H9 (cell line): ENCODE measurements at regions not wholly inside any gene's neighbourhood (a gene's known extent, or its start where the extent isn't known, plus 50 kb on each side); places are given as distances from the start of the nearest gene placed in this dataset.

Experiments used
- DNase-seq: peaks from one replicate; pipeline ENCODE4 v3.0.0-alpha.2; 2017
- H2AFZ ChIP-seq: one replicate; pipeline ENCODE4 v1.6.1; 2013; ENCODE audit warnings: mild to moderate bottlenecking, low read length, control low read depth, moderate library complexity
- H2AK5ac ChIP-seq: 2 replicates; pipeline ENCODE4 v1.6.1; 2013; ENCODE audit warnings: low read length, control low read depth, mixed read lengths; ENCODE audit not compliant: insufficient read length
- H2BK120ac ChIP-seq: one replicate; pipeline ENCODE4 v1.6.1; 2013; ENCODE audit warnings: low read depth, mild to moderate bottlenecking, low read length, control low read depth, inconsistent platforms; ENCODE audit not compliant: poor library complexity, severe bottlenecking
- H2BK12ac ChIP-seq: 2 replicates; pipeline ENCODE4 v1.6.1; 2013; ENCODE audit warnings: low read length, control low read depth, mixed read lengths, low read depth; ENCODE audit not compliant: insufficient read length
- H2BK15ac ChIP-seq: 2 replicates; pipeline ENCODE4 v1.6.1; 2013; ENCODE audit warnings: low read depth, low read length, control low read depth
- H2BK20ac ChIP-seq: one replicate; pipeline ENCODE4 v1.6.1; 2013; ENCODE audit warnings: low read depth, mild to moderate bottlenecking, low read length, control low read depth, inconsistent platforms; ENCODE audit not compliant: poor library complexity, severe bottlenecking
- H2BK5ac ChIP-seq: 2 replicates; pipeline ENCODE4 v1.6.1; 2013; ENCODE audit warnings: low read length, control low read depth, mixed read lengths; ENCODE audit not compliant: insufficient read length
- H3K14ac ChIP-seq: 2 replicates; pipeline ENCODE4 v1.6.1; 2013; ENCODE audit warnings: low read length, control low read depth; ENCODE audit not compliant: insufficient read depth
- H3K18ac ChIP-seq: 2 replicates; pipeline ENCODE4 v1.6.1; 2013; ENCODE audit warnings: low read depth, mild to moderate bottlenecking, mixed read lengths, low read length, control low read depth; ENCODE audit not compliant: insufficient read length
- H3K23ac ChIP-seq: 2 replicates; pipeline ENCODE4 v1.6.1; 2013; ENCODE audit warnings: low read length, control low read depth, mixed read lengths, low read depth; ENCODE audit not compliant: insufficient read length
- H3K23me2 ChIP-seq: 2 replicates; pipeline ENCODE4 v1.6.1; 2013; ENCODE audit warnings: low read depth, mild to moderate bottlenecking, mixed read lengths, low read length, control low read depth; ENCODE audit not compliant: insufficient read length, poor library complexity, severe bottlenecking
- H3K27ac ChIP-seq: 2 replicates; pipeline ENCODE4 v1.5.1; 2013; ENCODE audit warnings: low read length, control low read depth, mixed read lengths, low read depth; ENCODE audit not compliant: insufficient read length
- H3K27me3 ChIP-seq: 2 replicates; pipeline ENCODE4 v1.6.1; 2013; ENCODE audit warnings: low read length, control low read depth, inconsistent platforms; ENCODE audit not compliant: insufficient read depth
- H3K4ac ChIP-seq: 2 replicates; pipeline ENCODE4 v1.6.1; 2013; ENCODE audit warnings: low read depth, mild to moderate bottlenecking, control low read depth, inconsistent platforms, low read length, moderate library complexity
- H3K4me1 ChIP-seq: 2 replicates; pipeline ENCODE4 v1.6.1; 2013; ENCODE audit warnings: low read length, control low read depth, inconsistent platforms; ENCODE audit not compliant: insufficient read depth
- H3K4me2 ChIP-seq: 2 replicates; pipeline ENCODE4 v1.6.1; 2013; ENCODE audit warnings: low read length, control low read depth, mixed read lengths; ENCODE audit not compliant: insufficient read length, insufficient read depth
- H3K56ac ChIP-seq: 2 replicates; pipeline ENCODE4 v1.6.1; 2013; ENCODE audit warnings: low read depth, mild to moderate bottlenecking, mixed read lengths, low read length, control low read depth; ENCODE audit not compliant: insufficient read length
- H3K79me1 ChIP-seq: 2 replicates; pipeline ENCODE4 v1.6.1; 2013; ENCODE audit warnings: low read depth, mild to moderate bottlenecking, moderate library complexity, low read length, control low read depth, inconsistent platforms; ENCODE audit not compliant: insufficient read depth, poor library complexity, severe bottlenecking
- H3K79me2 ChIP-seq: 2 replicates; pipeline ENCODE4 v1.6.1; 2013; ENCODE audit warnings: low read length, control low read depth, inconsistent platforms; ENCODE audit not compliant: insufficient read depth
- H3K9ac ChIP-seq: 2 replicates; pipeline ENCODE4 v1.6.1; 2013; ENCODE audit warnings: low read length, control low read depth, mixed read lengths; ENCODE audit not compliant: insufficient read length; ENCODE audit errors: extremely low read depth
- H3K9me3 ChIP-seq: one replicate; pipeline ENCODE4 v1.6.1; 2013; ENCODE audit warnings: low read depth, low read length, inconsistent platforms; ENCODE audit not compliant: control insufficient read depth
- H3T11ph ChIP-seq: one replicate; pipeline ENCODE4 v1.6.1; 2013; ENCODE audit warnings: mild to moderate bottlenecking, low read length, control low read depth, inconsistent platforms
- H4K20me1 ChIP-seq: one replicate; pipeline ENCODE4 v1.6.1; 2013; ENCODE audit not compliant: control insufficient read depth, insufficient read length, insufficient read depth
- H4K5ac ChIP-seq: 2 replicates; pipeline ENCODE4 v1.6.1; 2013; ENCODE audit warnings: low read depth, mild to moderate bottlenecking, mixed read lengths, low read length, control low read depth; ENCODE audit not compliant: insufficient read length
- H4K8ac ChIP-seq: replicated peaks from 2 replicates; pipeline ENCODE4 v1.6.1; 2013; ENCODE audit warnings: low read length, control low read depth, mixed read lengths, low read depth; ENCODE audit not compliant: insufficient read length
- H4K91ac ChIP-seq: 2 replicates; pipeline ENCODE4 v1.6.1; 2013; ENCODE audit warnings: low read depth, mild to moderate bottlenecking, moderate library complexity, mixed read lengths, low read length, control low read depth; ENCODE audit not compliant: insufficient read length
- H3K27ac Mint-ChIP-seq, 3 experiments: 2 replicates in 2 of 3; 3 replicates in 1 of 3; pipeline ENCODE4 v1.8.0; 2020 to 2021; ENCODE audit warnings: mixed read lengths in 3 of 3, mild to moderate bottlenecking in 1 of 3, moderate library complexity in 1 of 3
- H3K27me3 Mint-ChIP-seq: 2 replicates; pipeline ENCODE4 v1.8.0; 2021; ENCODE audit warnings: low read depth, mild to moderate bottlenecking, moderate library complexity, mixed read lengths
- H3K36me3 Mint-ChIP-seq, 3 experiments: 2 replicates in 2 of 3; 3 replicates in 1 of 3; pipeline ENCODE4 v1.8.0; 2020 to 2021; ENCODE audit warnings: low read depth in 3 of 3, mixed read lengths in 3 of 3; ENCODE audit not compliant: insufficient read depth in 1 of 3
- H3K4me1 Mint-ChIP-seq, 2 experiments: 2 replicates each; pipeline ENCODE4 v1.8.0; 2020; ENCODE audit warnings: mixed read lengths in 2 of 2
- H3K4me3 Mint-ChIP-seq, 2 experiments: 2 replicates in 1 of 2; 3 replicates in 1 of 2; pipeline ENCODE4 v1.8.0; 2020 to 2021; ENCODE audit warnings: mild to moderate bottlenecking in 2 of 2, mixed read lengths in 2 of 2, moderate library complexity in 1 of 2
- H3K9me3 Mint-ChIP-seq, 2 experiments: 2 replicates in 1 of 2; 3 replicates in 1 of 2; pipeline ENCODE4 v1.8.0; 2020; ENCODE audit warnings: mild to moderate bottlenecking in 2 of 2, mixed read lengths in 2 of 2, moderate library complexity in 1 of 2
- WGBS: extraction: QIAGEN DNeasy Blood & Tissue Kit; methylation state at CpG from one replicate; pipeline ENCODE4 v1.1.7; 2013; ENCODE audit warnings: missing lambda C conversion rate, low lambda C conversion rate, mixed read lengths; ENCODE audit not compliant: insufficient read length; ENCODE audit errors: extremely low coverage; 5-methylcytosine and 5-hydroxymethylcytosine counted together
- TF ChIP-seq, protein P1 (sequence below): fragments of 200-600 bp; sonication (generic); conservative IDR thresholded peaks from 3 replicates; pipeline ENCODE4 v1.8.0; 2021; ENCODE audit warnings: antibody characterized with exemption, mild to moderate bottlenecking

DNA sequence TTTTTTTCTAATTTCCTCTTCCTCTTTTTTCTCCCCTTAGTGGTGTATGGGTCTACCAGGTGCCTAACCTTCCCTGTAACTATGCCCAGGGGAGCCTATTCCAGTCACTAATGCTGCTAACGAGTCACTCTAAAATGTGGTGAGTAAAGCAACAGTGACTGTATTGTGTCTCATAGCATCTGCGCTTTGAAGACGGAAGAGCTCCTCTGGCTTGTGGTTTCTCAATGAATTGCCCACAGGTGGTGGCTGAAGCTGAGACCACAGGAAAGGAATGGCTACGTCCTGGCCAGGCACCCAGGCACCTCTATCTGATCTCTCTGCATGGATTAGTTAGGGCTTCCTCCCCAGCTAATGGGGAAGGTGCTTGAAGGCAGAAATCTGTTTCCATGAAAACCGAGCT is 763.5 kb upstream of the FRG1 start:
- peak overlapping the region in 2 of 3 experiments; percentile 82 to 92; a peak in 5 of 7 replicates for H3K27ac Mint-ChIP-seq
- Histone ChIP-seq H3K18ac (no peak overlapping the region), H3K23ac (no peak overlapping the region), H3K4me1 (peaks cover 19% of the 10 kb centered on the region; the same call in 1 of the 2 replicates), H3K27me3 (no peaks in the 10 kb centered on the region), H2AK5ac (no peak overlapping the region), H3T11ph (no peak overlapping the region), H4K8ac (no peak overlapping the region), H3K56ac (no peak overlapping the region), H3K14ac (no peak overlapping the region), H4K91ac (no peak overlapping the region), H3K27ac (no peak overlapping the region), H3K4me2 (no peak overlapping the region), H3K79me2 (no peaks in the 10 kb centered on the region), H2BK20ac (no peak overlapping the region), H2BK120ac (no peak overlapping the region), H4K5ac (no peak overlapping the region), H3K4ac (no peak overlapping the region), H2BK15ac (no peak overlapping the region), H2BK5ac (no peak overlapping the region), H2AFZ (no peak overlapping the region), H2BK12ac (no peak overlapping the region), H3K9me3 (no peaks in the 10 kb centered on the region), H4K20me1 (no peaks in the 10 kb centered on the region), H3K79me1 (no peaks in the 10 kb centered on the region), H3K23me2 (no peaks in the 10 kb centered on the region), H3K9ac (no peak overlapping the region)
- H3K4me1 Mint-ChIP-seq: peaks cover 42 to 62% of the 10 kb centered on the region in 2 experiments
- H3K9me3 Mint-ChIP-seq: no peaks in the 10 kb centered on the region; a peak in 2 of 5 replicates
- no CpG with 5 or more reads among the region's 5 CpGs for WGBS
- no peaks in the 10 kb centered on the region for H3K27me3 Mint-ChIP-seq
- TF ChIP-seq, protein P1, sequence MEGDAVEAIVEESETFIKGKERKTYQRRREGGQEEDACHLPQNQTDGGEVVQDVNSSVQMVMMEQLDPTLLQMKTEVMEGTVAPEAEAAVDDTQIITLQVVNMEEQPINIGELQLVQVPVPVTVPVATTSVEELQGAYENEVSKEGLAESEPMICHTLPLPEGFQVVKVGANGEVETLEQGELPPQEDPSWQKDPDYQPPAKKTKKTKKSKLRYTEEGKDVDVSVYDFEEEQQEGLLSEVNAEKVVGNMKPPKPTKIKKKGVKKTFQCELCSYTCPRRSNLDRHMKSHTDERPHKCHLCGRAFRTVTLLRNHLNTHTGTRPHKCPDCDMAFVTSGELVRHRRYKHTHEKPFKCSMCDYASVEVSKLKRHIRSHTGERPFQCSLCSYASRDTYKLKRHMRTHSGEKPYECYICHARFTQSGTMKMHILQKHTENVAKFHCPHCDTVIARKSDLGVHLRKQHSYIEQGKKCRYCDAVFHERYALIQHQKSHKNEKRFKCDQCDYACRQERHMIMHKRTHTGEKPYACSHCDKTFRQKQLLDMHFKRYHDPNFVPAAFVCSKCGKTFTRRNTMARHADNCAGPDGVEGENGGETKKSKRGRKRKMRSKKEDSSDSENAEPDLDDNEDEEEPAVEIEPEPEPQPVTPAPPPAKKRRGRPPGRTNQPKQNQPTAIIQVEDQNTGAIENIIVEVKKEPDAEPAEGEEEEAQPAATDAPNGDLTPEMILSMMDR: no peak
- no peak overlapping the region for H3K4me3 Mint-ChIP-seq
- peaks cover 0 to 14% (median 10%) of the 10 kb centered on the region in 3 experiments; a peak in 5 of 7 replicates for H3K36me3 Mint-ChIP-seq
- no peak for DNase-seq
